ENCODE measurements at regions not wholly inside any gene's neighbourhood (a gene's known extent, or its start where the extent isn't known, plus 50 kb on each side); places are given as distances from the start of the nearest gene placed in this dataset.

GRCh38 chr1:157941939-157942338 lies 51.5 kb upstream of the KIRREL1 start:
- DNase-seq (ENCODE audit: low spot score) = no peak
- H3K36me3 ChIP-seq (ENCODE audit: insufficient read depth, low read length) = no peaks in the 10 kb centered on the region
- H3K4me1 ChIP-seq (ENCODE audit: insufficient read depth, low read length, poor library complexity, severe bottlenecking) = peaks cover 11% of the 10 kb centered on the region
- H3K4me2 ChIP-seq (ENCODE audit: low read length) = no peak overlapping the region
- ChIA-PET CTCF (ENCODE audit: unreplicated experiment) (no interaction called here), POLR2A (no interaction called here)
- no peak overlapping the region for H3K4me3 ChIP-seq (ENCODE audit: low read depth, low read length, poor library complexity, severe bottlenecking)
- no peak overlapping the region for H2AFZ ChIP-seq (ENCODE audit: low read length)
- H3K79me2 ChIP-seq (ENCODE audit: insufficient read depth, low read depth, low read length) = no peaks in the 10 kb centered on the region
- no peaks in the 10 kb centered on the region for H4K20me1 ChIP-seq (ENCODE audit: insufficient read depth, low read length)
- no TSS peak for BruUV-seq (replicated peaks)
- no peaks in the 10 kb centered on the region for H3K9me3 ChIP-seq (ENCODE audit: low read length)
- TF ChIP-seq, protein P1, sequence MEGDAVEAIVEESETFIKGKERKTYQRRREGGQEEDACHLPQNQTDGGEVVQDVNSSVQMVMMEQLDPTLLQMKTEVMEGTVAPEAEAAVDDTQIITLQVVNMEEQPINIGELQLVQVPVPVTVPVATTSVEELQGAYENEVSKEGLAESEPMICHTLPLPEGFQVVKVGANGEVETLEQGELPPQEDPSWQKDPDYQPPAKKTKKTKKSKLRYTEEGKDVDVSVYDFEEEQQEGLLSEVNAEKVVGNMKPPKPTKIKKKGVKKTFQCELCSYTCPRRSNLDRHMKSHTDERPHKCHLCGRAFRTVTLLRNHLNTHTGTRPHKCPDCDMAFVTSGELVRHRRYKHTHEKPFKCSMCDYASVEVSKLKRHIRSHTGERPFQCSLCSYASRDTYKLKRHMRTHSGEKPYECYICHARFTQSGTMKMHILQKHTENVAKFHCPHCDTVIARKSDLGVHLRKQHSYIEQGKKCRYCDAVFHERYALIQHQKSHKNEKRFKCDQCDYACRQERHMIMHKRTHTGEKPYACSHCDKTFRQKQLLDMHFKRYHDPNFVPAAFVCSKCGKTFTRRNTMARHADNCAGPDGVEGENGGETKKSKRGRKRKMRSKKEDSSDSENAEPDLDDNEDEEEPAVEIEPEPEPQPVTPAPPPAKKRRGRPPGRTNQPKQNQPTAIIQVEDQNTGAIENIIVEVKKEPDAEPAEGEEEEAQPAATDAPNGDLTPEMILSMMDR (conservative IDR thresholded peaks at IDR 0.05; ENCODE audit: low read length) = no peak
- no peak for TF ChIP-seq EZH2phosphoT487 (IDR thresholded peaks at IDR 0.05; ENCODE audit: borderline replicate concordance, low read depth, low read length)
- H3K9me2 ChIP-seq (ENCODE audit: insufficient read depth, low read length) = no peaks in the 10 kb centered on the region
- intact Hi-C loops (cut with micrococcal nuclease; ENCODE audit: unreplicated experiment) = no loop called here
- H3K27ac ChIP-seq (ENCODE audit: low read depth, low read length, poor library complexity, severe bottlenecking) = no peak overlapping the region
